ENCODE measurements at regions not wholly inside any gene's neighbourhood (a gene's known extent, or its start where the extent isn't known, plus 50 kb on each side); places are given as distances from the start of the nearest gene placed in this dataset.

- TF ChIP-seq CTCF (IDR thresholded peaks at IDR 0.05) (no peak), POLR2A (IDR thresholded peaks at IDR 0.05) (no peak)
Measured at GRCh38 chr6:44778513-44778912, 391.0 kb downstream of the CDC5L start.

Measured in vagina (tissue), 2 donors.